BE2C (cell line): ENCODE measurements at regions not wholly inside any gene's neighbourhood (a gene's known extent, or its start where the extent isn't known, plus 50 kb on each side); places are given as distances from the start of the nearest gene placed in this dataset.

Experiments used
- DNase-seq: peaks from one replicate; pipeline ENCODE4 v3.0.0-alpha.2; 2020
- H3K27me3 ChIP-seq: fragments of 250-450 bp; sonication (Bioruptor Pico); 2 replicates; pipeline ENCODE4 v1.5.1; 2020; ENCODE audit warnings: mild to moderate bottlenecking
- H3K36me3 ChIP-seq: fragments of 250-450 bp; sonication (Bioruptor Pico); 2 replicates; pipeline ENCODE4 v1.5.1; 2020; ENCODE audit warnings: mild to moderate bottlenecking
- H3K4me1 ChIP-seq: fragments of 250-450 bp; sonication (Bioruptor Pico); 2 replicates; pipeline ENCODE4 v1.5.1; 2020
- H3K4me3 ChIP-seq: 2 replicates; pipeline ENCODE4 v1.5.1; 2011; ENCODE audit warnings: low read depth, low read length
- H3K9me3 ChIP-seq: fragments of 250-450 bp; sonication (Bioruptor Pico); 2 replicates; pipeline ENCODE4 v1.5.1; 2020
- CTCF ChIP-seq: IDR thresholded peaks from 2 replicates; pipeline ENCODE4 v1.5.1; 2012; ENCODE audit warnings: mild to moderate bottlenecking, low read depth, low read length

DNA sequence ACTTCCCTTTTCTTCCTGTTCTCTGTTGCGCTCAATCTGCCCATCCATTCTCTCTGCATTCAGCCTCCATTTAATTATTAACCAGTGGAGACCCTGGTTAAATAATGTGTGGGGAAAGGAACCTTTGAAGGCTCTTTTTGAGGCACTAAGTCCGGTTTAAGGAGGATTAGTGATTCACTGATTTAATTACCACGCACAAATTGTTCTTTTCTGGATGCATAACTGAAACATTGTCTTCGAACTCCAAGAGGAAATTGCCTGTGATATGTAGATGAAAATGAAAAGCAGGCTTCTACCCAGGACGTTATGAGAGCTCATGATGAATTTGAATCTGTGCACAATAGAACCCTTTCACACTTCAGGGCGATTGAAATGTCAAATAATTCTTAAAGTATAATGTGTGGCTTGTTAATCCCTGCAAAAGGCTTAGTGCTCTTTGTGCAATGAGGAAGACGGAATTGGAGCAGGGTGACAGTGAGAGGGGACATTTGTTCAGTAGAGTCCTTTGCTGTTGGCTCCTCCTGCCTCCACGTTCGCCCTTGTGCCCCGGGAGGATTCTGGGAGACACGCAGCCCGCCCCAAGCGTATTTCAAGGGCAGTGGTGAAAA lies 51.1 kb upstream of the ZNF236 start:
- TF ChIP-seq CTCF, result no peak
- Histone ChIP-seq H3K4me1 (no peaks in the 10 kb centered on the region), H3K9me3 (no peaks in the 10 kb centered on the region), H3K4me3 (no peak overlapping the region), H3K36me3 (no peaks in the 10 kb centered on the region), H3K27me3 (no peaks in the 10 kb centered on the region)
- no peak for DNase-seq

DNA sequence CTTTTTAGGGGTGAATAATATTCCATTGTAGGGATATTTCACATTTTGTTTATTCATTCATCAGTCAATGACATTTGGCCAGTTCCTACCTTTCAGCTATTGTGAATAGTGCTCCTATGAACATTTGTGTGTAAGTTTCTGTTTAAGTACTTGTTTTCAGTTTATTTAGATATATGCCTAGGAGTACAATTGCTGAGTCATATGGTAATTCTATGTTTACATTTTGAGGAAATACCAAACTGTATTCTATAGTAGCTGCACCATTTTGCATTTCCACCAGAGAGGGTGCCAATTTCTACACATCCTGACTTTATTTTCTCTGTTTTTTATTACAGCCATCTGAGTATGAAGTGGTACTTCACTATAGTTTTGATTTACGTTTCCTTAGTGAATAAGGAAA lies 54.4 kb upstream of the ZNF236 start:
- Histone ChIP-seq H3K9me3 (no peaks in the 10 kb centered on the region), H3K4me1 (no peaks in the 10 kb centered on the region), H3K36me3 (no peaks in the 10 kb centered on the region), H3K27me3 (no peaks in the 10 kb centered on the region), H3K4me3 (no peak overlapping the region)
- TF ChIP-seq CTCF, result no peak
- DNase-seq, result no peak

DNA sequence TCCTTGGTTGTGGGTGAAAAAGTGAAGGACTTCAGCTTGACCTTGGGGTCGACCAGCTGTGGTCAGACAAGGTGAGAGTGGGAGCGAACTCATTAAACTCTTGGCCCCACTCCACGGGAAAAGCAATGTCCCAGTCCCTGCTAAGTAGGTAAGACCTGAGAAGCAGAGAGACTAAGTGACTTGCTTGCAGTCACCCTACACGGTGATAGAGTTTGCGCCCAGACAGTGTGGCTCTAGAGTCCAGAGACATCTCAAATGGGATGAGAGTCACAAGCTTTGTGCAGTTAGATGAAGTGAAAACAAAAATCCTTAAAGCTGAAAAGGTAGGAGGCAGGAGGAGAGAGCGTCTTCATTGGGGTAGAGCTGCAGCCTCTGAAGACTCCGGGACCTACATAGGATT lies 55.9 kb upstream of the ZNF236 start:
- Histone ChIP-seq H3K4me1 (no peaks in the 10 kb centered on the region), H3K27me3 (no peaks in the 10 kb centered on the region), H3K36me3 (no peaks in the 10 kb centered on the region), H3K4me3 (no peak overlapping the region), H3K9me3 (no peaks in the 10 kb centered on the region)
- no peak for DNase-seq
- TF ChIP-seq CTCF, result no peak

DNA sequence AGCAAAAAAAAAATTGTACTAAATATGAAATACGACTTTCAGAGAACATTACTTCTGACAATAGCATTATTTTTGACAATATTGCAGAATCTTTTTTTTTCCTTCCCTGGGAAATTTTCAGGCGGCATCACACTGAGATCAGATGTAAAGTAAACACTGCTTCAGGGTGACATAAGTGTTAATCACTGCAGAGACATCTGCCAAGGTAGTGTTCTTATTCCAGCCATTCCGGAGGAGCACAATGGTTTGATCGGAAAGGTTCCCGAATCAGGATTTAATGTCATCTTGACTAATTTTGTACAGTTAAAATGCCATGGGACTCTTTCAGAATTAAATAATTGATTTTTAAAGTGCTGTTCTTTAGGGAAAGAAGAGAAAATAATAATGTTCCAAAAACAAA lies 56.7 kb upstream of the ZNF236 start:
- TF ChIP-seq CTCF, result no peak
- H3K27me3 ChIP-seq, result no peaks in the 10 kb centered on the region
- H3K4me3 ChIP-seq, result no peak overlapping the region
- H3K36me3 ChIP-seq, result no peaks in the 10 kb centered on the region
- H3K9me3 ChIP-seq, result no peaks in the 10 kb centered on the region
- H3K4me1 ChIP-seq, result no peaks in the 10 kb centered on the region
- DNase-seq, result no peak

DNA sequence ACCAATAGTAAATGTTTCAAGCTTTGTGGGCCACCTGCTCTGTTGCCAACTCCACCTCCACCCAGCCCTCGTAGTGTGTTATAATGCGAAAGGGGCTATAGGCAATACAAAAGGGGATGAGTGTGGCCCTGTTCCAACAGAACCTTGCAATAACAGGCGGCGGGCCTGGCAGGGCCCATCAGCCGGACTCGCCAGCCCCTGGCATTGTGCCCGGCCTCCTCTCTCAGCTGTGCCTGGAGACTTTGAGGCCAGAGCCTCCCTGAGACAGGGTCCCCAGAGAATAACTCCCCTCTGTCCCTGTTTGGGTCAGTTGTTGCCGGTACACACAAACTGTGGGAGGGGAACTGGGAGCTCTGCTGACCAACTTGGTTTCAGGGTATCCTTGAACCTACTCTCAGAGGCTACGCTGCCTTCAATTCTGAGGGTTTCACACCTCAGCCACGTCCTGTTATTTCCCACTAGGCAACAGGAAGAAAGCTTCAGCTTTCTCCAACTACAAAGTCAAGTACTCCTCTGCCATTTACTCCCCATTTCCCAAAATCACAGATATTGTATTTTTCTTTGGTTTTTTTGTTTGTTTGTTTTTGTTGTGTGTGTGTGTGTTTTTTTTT lies 58.0 kb upstream of the ZNF236 start:
- TF ChIP-seq CTCF, result no peak
- Histone ChIP-seq H3K4me1 (no peaks in the 10 kb centered on the region), H3K36me3 (no peaks in the 10 kb centered on the region), H3K9me3 (no peaks in the 10 kb centered on the region), H3K4me3 (no peak overlapping the region), H3K27me3 (no peaks in the 10 kb centered on the region)
- peak; percentile 39 for DNase-seq

GRCh38 chr18:76759056-76759455 lies 63.3 kb upstream of the ZNF236 start:
- no peak for DNase-seq
- no peak for TF ChIP-seq CTCF
- Histone ChIP-seq H3K27me3 (no peaks in the 10 kb centered on the region), H3K36me3 (no peaks in the 10 kb centered on the region), H3K4me1 (no peaks in the 10 kb centered on the region), H3K9me3 (no peaks in the 10 kb centered on the region), H3K4me3 (no peak overlapping the region)
